H9 (cell line): ENCODE measurements at regions not wholly inside any gene's neighbourhood (a gene's known extent, or its start where the extent isn't known, plus 50 kb on each side); places are given as distances from the start of the nearest gene placed in this dataset.

Experiments used
- DNase-seq: peaks from one replicate; pipeline ENCODE4 v3.0.0-alpha.2; 2017
- H2AFZ ChIP-seq: one replicate; pipeline ENCODE4 v1.6.1; 2013; ENCODE audit warnings: mild to moderate bottlenecking, low read length, control low read depth, moderate library complexity
- H2AK5ac ChIP-seq: 2 replicates; pipeline ENCODE4 v1.6.1; 2013; ENCODE audit warnings: low read length, control low read depth, mixed read lengths; ENCODE audit not compliant: insufficient read length
- H2BK120ac ChIP-seq: one replicate; pipeline ENCODE4 v1.6.1; 2013; ENCODE audit warnings: low read depth, mild to moderate bottlenecking, low read length, control low read depth, inconsistent platforms; ENCODE audit not compliant: poor library complexity, severe bottlenecking
- H2BK12ac ChIP-seq: 2 replicates; pipeline ENCODE4 v1.6.1; 2013; ENCODE audit warnings: low read length, control low read depth, mixed read lengths, low read depth; ENCODE audit not compliant: insufficient read length
- H2BK15ac ChIP-seq: 2 replicates; pipeline ENCODE4 v1.6.1; 2013; ENCODE audit warnings: low read depth, low read length, control low read depth
- H2BK20ac ChIP-seq: one replicate; pipeline ENCODE4 v1.6.1; 2013; ENCODE audit warnings: low read depth, mild to moderate bottlenecking, low read length, control low read depth, inconsistent platforms; ENCODE audit not compliant: poor library complexity, severe bottlenecking
- H2BK5ac ChIP-seq: 2 replicates; pipeline ENCODE4 v1.6.1; 2013; ENCODE audit warnings: low read length, control low read depth, mixed read lengths; ENCODE audit not compliant: insufficient read length
- H3K14ac ChIP-seq: 2 replicates; pipeline ENCODE4 v1.6.1; 2013; ENCODE audit warnings: low read length, control low read depth; ENCODE audit not compliant: insufficient read depth
- H3K18ac ChIP-seq: 2 replicates; pipeline ENCODE4 v1.6.1; 2013; ENCODE audit warnings: low read depth, mild to moderate bottlenecking, mixed read lengths, low read length, control low read depth; ENCODE audit not compliant: insufficient read length
- H3K23ac ChIP-seq: 2 replicates; pipeline ENCODE4 v1.6.1; 2013; ENCODE audit warnings: low read length, control low read depth, mixed read lengths, low read depth; ENCODE audit not compliant: insufficient read length
- H3K23me2 ChIP-seq: 2 replicates; pipeline ENCODE4 v1.6.1; 2013; ENCODE audit warnings: low read depth, mild to moderate bottlenecking, mixed read lengths, low read length, control low read depth; ENCODE audit not compliant: insufficient read length, poor library complexity, severe bottlenecking
- H3K27ac ChIP-seq: 2 replicates; pipeline ENCODE4 v1.5.1; 2013; ENCODE audit warnings: low read length, control low read depth, mixed read lengths, low read depth; ENCODE audit not compliant: insufficient read length
- H3K27me3 ChIP-seq: 2 replicates; pipeline ENCODE4 v1.6.1; 2013; ENCODE audit warnings: low read length, control low read depth, inconsistent platforms; ENCODE audit not compliant: insufficient read depth
- H3K4ac ChIP-seq: 2 replicates; pipeline ENCODE4 v1.6.1; 2013; ENCODE audit warnings: low read depth, mild to moderate bottlenecking, control low read depth, inconsistent platforms, low read length, moderate library complexity
- H3K4me1 ChIP-seq: 2 replicates; pipeline ENCODE4 v1.6.1; 2013; ENCODE audit warnings: low read length, control low read depth, inconsistent platforms; ENCODE audit not compliant: insufficient read depth
- H3K4me2 ChIP-seq: 2 replicates; pipeline ENCODE4 v1.6.1; 2013; ENCODE audit warnings: low read length, control low read depth, mixed read lengths; ENCODE audit not compliant: insufficient read length, insufficient read depth
- H3K56ac ChIP-seq: 2 replicates; pipeline ENCODE4 v1.6.1; 2013; ENCODE audit warnings: low read depth, mild to moderate bottlenecking, mixed read lengths, low read length, control low read depth; ENCODE audit not compliant: insufficient read length
- H3K79me1 ChIP-seq: 2 replicates; pipeline ENCODE4 v1.6.1; 2013; ENCODE audit warnings: low read depth, mild to moderate bottlenecking, moderate library complexity, low read length, control low read depth, inconsistent platforms; ENCODE audit not compliant: insufficient read depth, poor library complexity, severe bottlenecking
- H3K79me2 ChIP-seq: 2 replicates; pipeline ENCODE4 v1.6.1; 2013; ENCODE audit warnings: low read length, control low read depth, inconsistent platforms; ENCODE audit not compliant: insufficient read depth
- H3K9ac ChIP-seq: 2 replicates; pipeline ENCODE4 v1.6.1; 2013; ENCODE audit warnings: low read length, control low read depth, mixed read lengths; ENCODE audit not compliant: insufficient read length; ENCODE audit errors: extremely low read depth
- H3K9me3 ChIP-seq: one replicate; pipeline ENCODE4 v1.6.1; 2013; ENCODE audit warnings: low read depth, low read length, inconsistent platforms; ENCODE audit not compliant: control insufficient read depth
- H3T11ph ChIP-seq: one replicate; pipeline ENCODE4 v1.6.1; 2013; ENCODE audit warnings: mild to moderate bottlenecking, low read length, control low read depth, inconsistent platforms
- H4K20me1 ChIP-seq: one replicate; pipeline ENCODE4 v1.6.1; 2013; ENCODE audit not compliant: control insufficient read depth, insufficient read length, insufficient read depth
- H4K5ac ChIP-seq: 2 replicates; pipeline ENCODE4 v1.6.1; 2013; ENCODE audit warnings: low read depth, mild to moderate bottlenecking, mixed read lengths, low read length, control low read depth; ENCODE audit not compliant: insufficient read length
- H4K8ac ChIP-seq: replicated peaks from 2 replicates; pipeline ENCODE4 v1.6.1; 2013; ENCODE audit warnings: low read length, control low read depth, mixed read lengths, low read depth; ENCODE audit not compliant: insufficient read length
- H4K91ac ChIP-seq: 2 replicates; pipeline ENCODE4 v1.6.1; 2013; ENCODE audit warnings: low read depth, mild to moderate bottlenecking, moderate library complexity, mixed read lengths, low read length, control low read depth; ENCODE audit not compliant: insufficient read length
- H3K27ac Mint-ChIP-seq, 3 experiments: 2 replicates in 2 of 3; 3 replicates in 1 of 3; pipeline ENCODE4 v1.8.0; 2020 to 2021; ENCODE audit warnings: mixed read lengths in 3 of 3, mild to moderate bottlenecking in 1 of 3, moderate library complexity in 1 of 3
- H3K27me3 Mint-ChIP-seq: 2 replicates; pipeline ENCODE4 v1.8.0; 2021; ENCODE audit warnings: low read depth, mild to moderate bottlenecking, moderate library complexity, mixed read lengths
- H3K36me3 Mint-ChIP-seq, 3 experiments: 2 replicates in 2 of 3; 3 replicates in 1 of 3; pipeline ENCODE4 v1.8.0; 2020 to 2021; ENCODE audit warnings: low read depth in 3 of 3, mixed read lengths in 3 of 3; ENCODE audit not compliant: insufficient read depth in 1 of 3
- H3K4me1 Mint-ChIP-seq, 2 experiments: 2 replicates each; pipeline ENCODE4 v1.8.0; 2020; ENCODE audit warnings: mixed read lengths in 2 of 2
- H3K4me3 Mint-ChIP-seq, 2 experiments: 2 replicates in 1 of 2; 3 replicates in 1 of 2; pipeline ENCODE4 v1.8.0; 2020 to 2021; ENCODE audit warnings: mild to moderate bottlenecking in 2 of 2, mixed read lengths in 2 of 2, moderate library complexity in 1 of 2
- H3K9me3 Mint-ChIP-seq, 2 experiments: 2 replicates in 1 of 2; 3 replicates in 1 of 2; pipeline ENCODE4 v1.8.0; 2020; ENCODE audit warnings: mild to moderate bottlenecking in 2 of 2, mixed read lengths in 2 of 2, moderate library complexity in 1 of 2
- WGBS: extraction: QIAGEN DNeasy Blood & Tissue Kit; methylation state at CpG from one replicate; pipeline ENCODE4 v1.1.7; 2013; ENCODE audit warnings: missing lambda C conversion rate, low lambda C conversion rate, mixed read lengths; ENCODE audit not compliant: insufficient read length; ENCODE audit errors: extremely low coverage; 5-methylcytosine and 5-hydroxymethylcytosine counted together
- TF ChIP-seq, protein P1 (sequence below): fragments of 200-600 bp; sonication (generic); conservative IDR thresholded peaks from 3 replicates; pipeline ENCODE4 v1.8.0; 2021; ENCODE audit warnings: antibody characterized with exemption, mild to moderate bottlenecking

DNA sequence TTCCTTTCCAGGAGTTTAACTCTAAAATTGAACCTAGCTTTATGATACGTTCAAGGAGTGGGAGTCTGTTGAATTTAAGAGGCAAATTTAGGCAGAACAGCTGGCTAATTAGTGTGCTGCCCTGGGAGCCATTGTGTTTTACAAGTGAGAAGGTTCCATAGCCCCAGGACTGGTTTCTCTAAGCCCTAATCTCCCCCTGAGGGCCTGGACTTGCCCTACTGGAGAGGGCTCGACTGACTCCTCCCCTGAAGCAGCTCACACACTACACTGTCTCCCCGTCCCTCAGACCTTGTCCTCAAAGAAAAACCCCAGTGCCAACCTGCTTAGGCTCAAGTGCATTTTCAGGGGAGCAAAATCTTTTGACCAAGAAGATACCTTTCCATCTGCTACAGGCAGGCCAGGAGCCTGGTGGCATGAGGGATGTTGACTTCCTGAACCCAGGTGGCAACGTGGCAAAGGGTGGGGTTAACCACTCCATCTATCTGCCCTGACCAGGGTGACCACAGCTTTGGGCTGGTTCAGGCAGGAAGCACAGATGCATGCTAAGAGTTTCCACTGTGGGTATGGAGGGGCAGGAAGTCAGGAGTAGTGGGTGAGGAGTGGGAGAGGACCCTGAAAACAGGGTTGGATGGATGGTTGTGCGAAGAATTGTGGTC lies 68.9 kb upstream of the CARD11 start:
- no CpG with 5 or more reads among the region's 5 CpGs for WGBS
- Histone ChIP-seq H3K4ac (no peak overlapping the region), H3K9me3 (peaks cover 6% of the 10 kb centered on the region), H3K23ac (no peak overlapping the region), H3K23me2 (no peaks in the 10 kb centered on the region), H4K20me1 (no peaks in the 10 kb centered on the region), H3K79me2 (no peaks in the 10 kb centered on the region), H3K27ac (no peak overlapping the region), H2BK5ac (no peak overlapping the region), H4K91ac (no peak overlapping the region), H2BK120ac (no peak overlapping the region), H3K4me2 (no peak overlapping the region), H2BK12ac (no peak overlapping the region), H3K4me1 (no peaks in the 10 kb centered on the region), H3T11ph (no peak overlapping the region), H4K8ac (no peak overlapping the region), H2BK15ac (no peak overlapping the region), H2AFZ (no peak overlapping the region), H2AK5ac (no peak overlapping the region), H3K27me3 (no peaks in the 10 kb centered on the region; the same call in 1 of the 2 replicates), H4K5ac (no peak overlapping the region), H2BK20ac (no peak overlapping the region), H3K9ac (no peak overlapping the region), H3K18ac (no peak overlapping the region), H3K14ac (no peak overlapping the region), H3K56ac (no peak overlapping the region), H3K79me1 (no peaks in the 10 kb centered on the region)
- H3K27ac Mint-ChIP-seq = no peak overlapping the region
- TF ChIP-seq, protein P1, sequence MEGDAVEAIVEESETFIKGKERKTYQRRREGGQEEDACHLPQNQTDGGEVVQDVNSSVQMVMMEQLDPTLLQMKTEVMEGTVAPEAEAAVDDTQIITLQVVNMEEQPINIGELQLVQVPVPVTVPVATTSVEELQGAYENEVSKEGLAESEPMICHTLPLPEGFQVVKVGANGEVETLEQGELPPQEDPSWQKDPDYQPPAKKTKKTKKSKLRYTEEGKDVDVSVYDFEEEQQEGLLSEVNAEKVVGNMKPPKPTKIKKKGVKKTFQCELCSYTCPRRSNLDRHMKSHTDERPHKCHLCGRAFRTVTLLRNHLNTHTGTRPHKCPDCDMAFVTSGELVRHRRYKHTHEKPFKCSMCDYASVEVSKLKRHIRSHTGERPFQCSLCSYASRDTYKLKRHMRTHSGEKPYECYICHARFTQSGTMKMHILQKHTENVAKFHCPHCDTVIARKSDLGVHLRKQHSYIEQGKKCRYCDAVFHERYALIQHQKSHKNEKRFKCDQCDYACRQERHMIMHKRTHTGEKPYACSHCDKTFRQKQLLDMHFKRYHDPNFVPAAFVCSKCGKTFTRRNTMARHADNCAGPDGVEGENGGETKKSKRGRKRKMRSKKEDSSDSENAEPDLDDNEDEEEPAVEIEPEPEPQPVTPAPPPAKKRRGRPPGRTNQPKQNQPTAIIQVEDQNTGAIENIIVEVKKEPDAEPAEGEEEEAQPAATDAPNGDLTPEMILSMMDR = no peak
- peaks cover 6 to 17% of the 10 kb centered on the region in 2 experiments; a peak in 4 of 5 replicates for H3K9me3 Mint-ChIP-seq
- peaks cover 10% of the 10 kb centered on the region for H3K27me3 Mint-ChIP-seq
- no peak for DNase-seq
- no peak overlapping the region for H3K4me3 Mint-ChIP-seq
- peaks cover 10 to 16% of the 10 kb centered on the region in 2 experiments for H3K4me1 Mint-ChIP-seq
- H3K36me3 Mint-ChIP-seq = peaks cover 0 to 6% (median 2%) of the 10 kb centered on the region in 3 experiments; a peak in 3 of 7 replicates
